IMR-90 (cell line): ENCODE measurements at regions not wholly inside any gene's neighbourhood (a gene's known extent, or its start where the extent isn't known, plus 50 kb on each side); places are given as distances from the start of the nearest gene placed in this dataset.

Experiments
- ATAC-seq: fragments of 200-7000 bp; cut with Tn5 transposase; 2 replicates; pipeline ENCODE4 v1.9.1; 2020; ENCODE audit warnings: low read depth, mild to moderate bottlenecking, moderate library complexity
- BruUV-seq: library from RNA; stranded (reverse); fragments of 400-500 nt; replicated peaks from 2 replicates; lab custom pipeline; 2021; lab: Mats Ljungman, UMichigan
- CTCF ChIA-PET: fragments of 300-600 bp; formaldehyde crosslinking; extraction: SDS; loops from one replicate; lab custom pipeline; 2021; ENCODE audit warnings: antibody characterized with exemption; lab: Yijun Ruan, JAX
- POLR2A ChIA-PET: fragments of 300-600 bp; sonication (Branson Sonifier 250); formaldehyde crosslinking; loops from one replicate; lab custom pipeline; 2022; ENCODE audit warnings: antibody characterized with exemption; ENCODE audit not compliant: unreplicated experiment; lab: Charles Lee
- DNase-seq: peaks from one replicate; pipeline ENCODE4 v3.0.0; 2013
- H2AFZ ChIP-seq: replicated peaks from 2 replicates; pipeline ENCODE3; 2013; ENCODE audit warnings: low read length, mild to moderate bottlenecking; ENCODE audit not compliant: poor library complexity
- H2AK5ac ChIP-seq: 2 replicates; pipeline ENCODE4 v1.6.1; 2013; ENCODE audit warnings: low read depth, low read length, inconsistent platforms
- H2AK9ac ChIP-seq: replicated peaks from 2 replicates; pipeline ENCODE3; 2013; ENCODE audit warnings: mild to moderate bottlenecking, low read depth, low read length, moderate library complexity; ENCODE audit not compliant: poor library complexity
- H2BK120ac ChIP-seq: 2 replicates; pipeline ENCODE4 v1.6.1; 2013; ENCODE audit warnings: low read depth, low read length, inconsistent platforms
- H2BK15ac ChIP-seq: 3 replicates; pipeline ENCODE4 v1.6.1; 2013; ENCODE audit warnings: low read depth, low read length, inconsistent platforms
- H2BK20ac ChIP-seq: 2 replicates; pipeline ENCODE4 v1.6.1; 2013; ENCODE audit warnings: low read depth, mild to moderate bottlenecking, inconsistent platforms, low read length, moderate library complexity
- H2BK5ac ChIP-seq: 2 replicates; pipeline ENCODE4 v1.6.1; 2013; ENCODE audit warnings: mild to moderate bottlenecking, low read depth, low read length, inconsistent platforms; ENCODE audit not compliant: poor library complexity, severe bottlenecking
- H3K14ac ChIP-seq: replicated peaks from 2 replicates; pipeline ENCODE4 v1.6.1; 2013; ENCODE audit warnings: low read depth, low read length, inconsistent platforms
- H3K18ac ChIP-seq: 2 replicates; pipeline ENCODE4 v1.6.1; 2013; ENCODE audit warnings: low read depth, low read length, control low read depth
- H3K23ac ChIP-seq: 2 replicates; pipeline ENCODE4 v1.6.1; 2013; ENCODE audit warnings: low read depth, low read length, inconsistent platforms
- H3K27ac ChIP-seq: 2 replicates; pipeline ENCODE4 v1.5.1; 2013; ENCODE audit warnings: mild to moderate bottlenecking, control low read depth, low read length; ENCODE audit not compliant: insufficient read depth
- H3K27me3 ChIP-seq: 2 replicates; pipeline ENCODE4 v1.6.1; 2013; ENCODE audit warnings: low read length; ENCODE audit not compliant: control insufficient read depth, insufficient read depth
- H3K36me3 ChIP-seq: 2 replicates; pipeline ENCODE4 v1.6.1; 2013; ENCODE audit warnings: low read length, mixed read lengths; ENCODE audit not compliant: control insufficient read depth, insufficient read depth
- H3K4ac ChIP-seq: 2 replicates; pipeline ENCODE4 v1.6.1; 2013; ENCODE audit warnings: low read depth, low read length, inconsistent platforms
- H3K4me1 ChIP-seq: 2 replicates; pipeline ENCODE4 v1.6.1; 2013; ENCODE audit warnings: low read length, mixed read lengths; ENCODE audit not compliant: control insufficient read depth, insufficient read depth
- H3K4me2 ChIP-seq: 2 replicates; pipeline ENCODE4 v1.6.1; 2013; ENCODE audit warnings: low read depth, mild to moderate bottlenecking, control low read depth, low read length, moderate library complexity
- H3K4me3 ChIP-seq: 2 replicates; pipeline ENCODE4 v1.5.1; 2013; ENCODE audit warnings: low read depth, mild to moderate bottlenecking, control low read depth, low read length, moderate library complexity; ENCODE audit not compliant: insufficient read depth
- H3K56ac ChIP-seq: 2 replicates; pipeline ENCODE4 v1.6.1; 2013; ENCODE audit warnings: low read length, inconsistent platforms; ENCODE audit not compliant: insufficient read depth; ENCODE audit errors: extremely low read depth
- H3K79me1 ChIP-seq, 2 experiments: 2 replicates each; pipeline ENCODE4 v1.6.1; 2013; ENCODE audit warnings: low read length in 2 of 2, inconsistent platforms in 1 of 2, low read depth in 1 of 2
- H3K9ac ChIP-seq: 2 replicates; pipeline ENCODE4 v1.6.1; 2013; ENCODE audit warnings: low read depth, low read length, control low read depth
- H3K9me1 ChIP-seq: 2 replicates; pipeline ENCODE4 v1.6.1; 2013; ENCODE audit warnings: low read length, inconsistent platforms; ENCODE audit not compliant: insufficient read depth
- H3K9me3 ChIP-seq: 2 replicates; pipeline ENCODE4 v1.6.1; 2013; ENCODE audit warnings: low read length; ENCODE audit not compliant: control insufficient read depth, insufficient read depth
- H4K20me1 ChIP-seq: 2 replicates; pipeline ENCODE4 v1.6.1; 2013; ENCODE audit warnings: low read length, inconsistent platforms; ENCODE audit not compliant: insufficient read depth
- H4K5ac ChIP-seq: 2 replicates; pipeline ENCODE4 v1.6.1; 2013; ENCODE audit warnings: mild to moderate bottlenecking, low read depth, low read length, control low read depth
- H4K8ac ChIP-seq, 2 experiments: 2 replicates each; pipeline ENCODE4 v1.6.1; 2013; ENCODE audit warnings: low read depth in 2 of 2, low read length in 2 of 2, control low read depth in 1 of 2, inconsistent platforms in 1 of 2
- H4K91ac ChIP-seq: 2 replicates; pipeline ENCODE4 v1.6.1; 2013; ENCODE audit warnings: low read depth, low read length, inconsistent platforms; ENCODE audit not compliant: insufficient read depth
- BHLHE40 ChIP-seq: fragments of 150-350 bp; IDR thresholded peaks from 2 replicates; pipeline ENCODE4 v1.6.1; 2016; ENCODE audit warnings: mild to moderate bottlenecking, low read depth, low read length
- CHD1 ChIP-seq: IDR thresholded peaks from 2 replicates; pipeline ENCODE4 v1.6.1; 2012; ENCODE audit warnings: low read depth, low read length, improper control_type of control experiment
- CTCF ChIP-seq: conservative IDR thresholded peaks from 2 replicates; pipeline ENCODE4 v1.5.1; 2012; ENCODE audit warnings: mild to moderate bottlenecking, low read depth, low read length, improper control_type of control experiment
- ELK1 ChIP-seq: fragments of 150-350 bp; IDR thresholded peaks from 2 replicates; pipeline ENCODE4 v1.6.1; 2016; ENCODE audit warnings: low read depth, mild to moderate bottlenecking, low read length, moderate library complexity, borderline replicate concordance
- FOS ChIP-seq: fragments of 150-350 bp; IDR thresholded peaks from 2 replicates; pipeline ENCODE4 v1.6.1; 2016; ENCODE audit warnings: low read depth, low read length
- RAD21 ChIP-seq: IDR thresholded peaks from 2 replicates; pipeline ENCODE4 v1.6.1; 2012; ENCODE audit warnings: low read length, improper control_type of control experiment
- RFX5 ChIP-seq: IDR thresholded peaks from 2 replicates; pipeline ENCODE4 v1.8.0; 2012; ENCODE audit warnings: low read depth, mild to moderate bottlenecking, low read length, moderate library complexity
- SMC3 ChIP-seq: fragments of 150-350 bp; IDR thresholded peaks from 2 replicates; pipeline ENCODE4 v1.6.1; 2016; ENCODE audit warnings: low read depth, mild to moderate bottlenecking, antibody characterized with exemption, low read length, moderate library complexity
- whole genome bisulfite sequencing, 2 experiments: methylation state at CpG; one replicate each; pipeline versions ENCODE4 v1.1.5 to v1.1.7; 2013; ENCODE audit warnings: missing lambda C conversion rate in 2 of 2; ENCODE audit not compliant: insufficient read length in 1 of 2; ENCODE audit errors: extremely low coverage in 2 of 2; 5-methylcytosine and 5-hydroxymethylcytosine counted together
- dilution Hi-C: fragments of 300-500 bp; cut with HindIII; formaldehyde crosslinking; loops from one replicate; pipeline ENCODE4 v1.14.3; 2018; ENCODE audit warnings: low sequenced_read_pairs; ENCODE audit not compliant: unreplicated experiment
- in situ Hi-C: fragments of 300-500 bp; cut with MboI; formaldehyde crosslinking; loops from 3 replicates; pipeline ENCODE4 v1.14.3; 2019; ENCODE audit warnings: low sequenced_read_pairs, inconsistent platforms, mixed read lengths
- intact Hi-C: fragments of 100-400 bp; cut with micrococcal nuclease; formaldehyde crosslinking; loops from 2 replicates; pipeline ENCODE4 v1.10.0; 2022

- H4K20me1 ChIP-seq = no peaks in the 10 kb centered on the region
- intact Hi-C loops = no loop called here
- no peak for ATAC-seq
- POLR2A ChIA-PET = no interaction called here
- no CpG with 5 or more reads among the region's 1 CpG for WGBS, 2 experiments
- H2BK5ac ChIP-seq = no peak overlapping the region
- no peak overlapping the region for H2AK9ac ChIP-seq
- H3K4ac ChIP-seq = peak overlapping the region; percentile 77
- H2AK5ac ChIP-seq = peak overlapping the region; percentile 88
- H2BK20ac ChIP-seq = 0 out of 2 replicates have a peak overlapping the region, but pooled peaks have one; percentile 5
- peaks cover 4 to 20% of the 10 kb centered on the region in 2 experiments; a peak in 2 of 4 replicates for H3K79me1 ChIP-seq
- H3K4me3 ChIP-seq = no peak overlapping the region
- peaks cover 30% of the 10 kb centered on the region for H3K4me1 ChIP-seq
- H2BK120ac ChIP-seq = peak overlapping the region; percentile 60
- peaks cover 13% of the 10 kb centered on the region; the same call in 1 of the 2 replicates for H3K9me1 ChIP-seq
- no peak overlapping the region for H3K4me2 ChIP-seq
- in situ Hi-C loops = no loop called here
- H3K27ac ChIP-seq = no peak overlapping the region
- no peaks in the 10 kb centered on the region for H3K36me3 ChIP-seq
- H4K5ac ChIP-seq = no peak overlapping the region
- dilution Hi-C loops = no loop called here
- no peak overlapping the region for H3K9ac ChIP-seq
- peak overlapping the region; percentile 45; the same call in 1 of the 2 replicates for H4K91ac ChIP-seq
- CTCF ChIA-PET = no interaction called here
- H2AFZ ChIP-seq = no peak overlapping the region
- H3K56ac ChIP-seq = no peak overlapping the region
- peak overlapping the region in 1 of 2 experiments; percentile 35; a peak in 1 of 4 replicates for H4K8ac ChIP-seq
- peak overlapping the region; percentile 54 for H3K14ac ChIP-seq
- no peak for TF ChIP-seq FOS
- no peak for TF ChIP-seq ELK1
- TF ChIP-seq RAD21 = no peak
- TF ChIP-seq RFX5 = no peak
- no peak for TF ChIP-seq BHLHE40
- no peak for TF ChIP-seq CTCF
- no peak for TF ChIP-seq CHD1
- TF ChIP-seq SMC3 = no peak
- H3K27me3 ChIP-seq = no peaks in the 10 kb centered on the region
- peak overlapping the region; percentile 62 for H3K18ac ChIP-seq
- H2BK15ac ChIP-seq = peak overlapping the region; percentile 85; the same call in 2 of the 3 replicates
- BruUV-seq = no TSS peak
- DNase-seq = no peak
- no peak overlapping the region for H3K23ac ChIP-seq
- peaks cover 7% of the 10 kb centered on the region; the same call in 1 of the 2 replicates for H3K9me3 ChIP-seq
Observed at GRCh38 chr2:37793004-37793403, 121.6 kb upstream of the CDC42EP3 start.
